Upper lobe of left lung (tissue), 6 donors: ENCODE measurements at regions not wholly inside any gene's neighbourhood (a gene's known extent, or its start where the extent isn't known, plus 50 kb on each side); places are given as distances from the start of the nearest gene placed in this dataset.

Source experiments
- ATAC-seq, 2 donors: fragments of 200-7000 bp; cut with Tn5 transposase; one replicate each; pipeline ENCODE4 v1.9.1; 2022; ENCODE audit warnings: mild to moderate bottlenecking in 2 of 2, moderate library complexity in 2 of 2; ENCODE audit not compliant: low FRiP score in 2 of 2
- DNase-seq, 2 donors: peaks; one replicate each; pipeline ENCODE4 v3.0.0-alpha.2; 2019 to 2020
- H3K27ac ChIP-seq, 4 donors: fragments of 200-600 bp; sonication (generic); one replicate each; pipeline ENCODE4 v1.5.1; 2016 to 2019
- H3K27me3 ChIP-seq, 4 donors: fragments of 200-600 bp; sonication (generic); one replicate each; pipeline ENCODE4 v1.5.1; 2017 to 2019
- H3K36me3 ChIP-seq, 4 donors: fragments of 200-600 bp; sonication (generic); one replicate each; pipeline ENCODE4 v1.5.1; 2016 to 2019
- H3K4me1 ChIP-seq, 4 donors: fragments of 200-600 bp; sonication (generic); one replicate each; pipeline ENCODE4 v1.5.1; 2018 to 2019
- H3K4me3 ChIP-seq, 4 donors: fragments of 200-600 bp; sonication (generic); one replicate each; pipeline ENCODE4 v1.5.1; 2017 to 2019; ENCODE audit warnings: mild to moderate bottlenecking in 2 of 4, moderate library complexity in 1 of 4
- H3K9me3 ChIP-seq, 4 donors: fragments of 200-600 bp; sonication (generic); one replicate each; pipeline ENCODE4 v1.5.1; 2018 to 2019
- CTCF ChIP-seq, 6 experiments: fragments of 450-650 bp in 4 of 6; fragments of 200-600 bp in 2 of 6; sonication (generic) in 2 of 6; IDR thresholded peaks; one replicate each; pipeline ENCODE4 v1.5.1; 2016 to 2019; ENCODE audit warnings: antibody characterized with exemption in 6 of 6
- EP300 ChIP-seq, 4 donors: sonication (generic); formaldehyde crosslinking; IDR thresholded peaks; one replicate each; pipeline ENCODE4 v1.5.1; 2017; ENCODE audit warnings: antibody characterized with exemption in 4 of 4, control low read depth in 2 of 4
- POLR2A ChIP-seq, 4 donors: fragments of 450-650 bp; IDR thresholded peaks; one replicate each; pipeline ENCODE4 v1.5.1; 2016 to 2017; ENCODE audit warnings: antibody characterized with exemption in 4 of 4, mild to moderate bottlenecking in 2 of 4
- POLR2AphosphoS5 ChIP-seq, 2 donors: sonication (generic); formaldehyde crosslinking; IDR thresholded peaks; one replicate each; pipeline ENCODE4 v1.5.1; 2017; ENCODE audit warnings: antibody characterized with exemption in 2 of 2
- WGBS, 2 donors: methylation state at CpG; one replicate each; pipeline ENCODE4 v1.1.5; 2017 to 2018; 5-methylcytosine and 5-hydroxymethylcytosine counted together
- donor health status: DM: no; HTN: no; CAD: no; lungs with moderate emphysema.
- donor health status: DM: no; HTN: yes; CAD: no; lungs with severe emphysema.

- Histone ChIP-seq H3K4me1 (no peaks in the 10 kb centered on the region), H3K4me3 (no peak overlapping the region), H3K36me3 (no peaks in the 10 kb centered on the region), H3K27ac (no peak overlapping the region), H3K27me3 (no peaks in the 10 kb centered on the region), H3K9me3 (no peaks in the 10 kb centered on the region)
- DNase-seq (no peak), ATAC-seq (no peak)
- no peak for TF ChIP-seq POLR2A (IDR thresholded peaks at IDR 0.05)
- no peak for TF ChIP-seq CTCF (IDR thresholded peaks at IDR 0.05)
- TF ChIP-seq POLR2AphosphoS5 (IDR thresholded peaks at IDR 0.05), result no peak
- TF ChIP-seq EP300 (IDR thresholded peaks at IDR 0.05), result no peak
- WGBS, 2 donors, result 58 to 60% methylated on average over 3 of the region's 3 CpGs
Measured at GRCh38 chr6:14048837-14049236, 68.7 kb upstream of the CD83 start.

- ATAC-seq (no peak), DNase-seq (no peak)
- no peaks in the 10 kb centered on the region for H3K9me3 ChIP-seq
- TF ChIP-seq POLR2A (IDR thresholded peaks at IDR 0.05) (no peak), POLR2AphosphoS5 (IDR thresholded peaks at IDR 0.05) (no peak), EP300 (IDR thresholded peaks at IDR 0.05) (no peak), CTCF (IDR thresholded peaks at IDR 0.05) (no peak)
- no peaks in the 10 kb centered on the region for H3K27me3 ChIP-seq
- H3K27ac ChIP-seq, result no peak overlapping the region
- H3K4me1 ChIP-seq, result no peaks in the 10 kb centered on the region
- WGBS, 2 donors, result 72 to 74% methylated on average over 2 of the region's 2 CpGs
- no peak overlapping the region for H3K4me3 ChIP-seq
- H3K36me3 ChIP-seq, result no peaks in the 10 kb centered on the region
Measured at GRCh38 chr6:14051355-14051754, 66.2 kb upstream of the CD83 start.

GRCh38 chr6:14053811-14054210 is 63.8 kb upstream of the CD83 start:
- Histone ChIP-seq H3K4me3 (no peak overlapping the region), H3K27ac (no peak overlapping the region), H3K27me3 (no peaks in the 10 kb centered on the region), H3K36me3 (no peaks in the 10 kb centered on the region), H3K4me1 (no peaks in the 10 kb centered on the region), H3K9me3 (no peaks in the 10 kb centered on the region)
- WGBS, 2 donors, result 79% methylated on average over 2 of the region's 2 CpGs
- DNase-seq (no peak), ATAC-seq (no peak)
- TF ChIP-seq POLR2A (IDR thresholded peaks at IDR 0.05) (no peak), POLR2AphosphoS5 (IDR thresholded peaks at IDR 0.05) (no peak), EP300 (IDR thresholded peaks at IDR 0.05) (no peak), CTCF (IDR thresholded peaks at IDR 0.05) (no peak)

GRCh38 chr6:14055541-14055940 is 62.0 kb upstream of the CD83 start:
- Histone ChIP-seq H3K4me1 (no peaks in the 10 kb centered on the region), H3K4me3 (no peak overlapping the region), H3K36me3 (no peaks in the 10 kb centered on the region), H3K27me3 (no peaks in the 10 kb centered on the region), H3K27ac (no peak overlapping the region), H3K9me3 (no peaks in the 10 kb centered on the region)
- TF ChIP-seq CTCF (IDR thresholded peaks at IDR 0.05) (no peak), POLR2A (IDR thresholded peaks at IDR 0.05) (no peak), POLR2AphosphoS5 (IDR thresholded peaks at IDR 0.05) (no peak), EP300 (IDR thresholded peaks at IDR 0.05) (no peak)
- no peak for ATAC-seq
- no peak for DNase-seq
- 64 to 66% methylated on average over 2 of the region's 2 CpGs for WGBS, 2 donors

- DNase-seq, result peak in 1 of 2 donors; percentile 8
- Histone ChIP-seq H3K9me3 (no peaks in the 10 kb centered on the region), H3K27me3 (no peaks in the 10 kb centered on the region), H3K4me3 (no peak overlapping the region), H3K4me1 (no peaks in the 10 kb centered on the region), H3K27ac (no peak overlapping the region), H3K36me3 (no peaks in the 10 kb centered on the region)
- TF ChIP-seq POLR2AphosphoS5 (IDR thresholded peaks at IDR 0.05), result no peak
- TF ChIP-seq CTCF (IDR thresholded peaks at IDR 0.05), result no peak
- no peak for TF ChIP-seq POLR2A (IDR thresholded peaks at IDR 0.05)
- no peak for TF ChIP-seq EP300 (IDR thresholded peaks at IDR 0.05)
- 74 to 75% methylated on average over 10 of the region's 10 CpGs for WGBS, 2 donors
- no peak for ATAC-seq
Measured at GRCh38 chr6:14058029-14058695, 59.4 kb upstream of the CD83 start.
